ENCODE measurements at regions not wholly inside any gene's neighbourhood (a gene's known extent, or its start where the extent isn't known, plus 50 kb on each side); places are given as distances from the start of the nearest gene placed in this dataset.
"Not testable (repeated sequence)": the region's sequence is repeated elsewhere in the genome, so short reads cannot be mapped to it uniquely, and the experiment has no call there.

DNA sequence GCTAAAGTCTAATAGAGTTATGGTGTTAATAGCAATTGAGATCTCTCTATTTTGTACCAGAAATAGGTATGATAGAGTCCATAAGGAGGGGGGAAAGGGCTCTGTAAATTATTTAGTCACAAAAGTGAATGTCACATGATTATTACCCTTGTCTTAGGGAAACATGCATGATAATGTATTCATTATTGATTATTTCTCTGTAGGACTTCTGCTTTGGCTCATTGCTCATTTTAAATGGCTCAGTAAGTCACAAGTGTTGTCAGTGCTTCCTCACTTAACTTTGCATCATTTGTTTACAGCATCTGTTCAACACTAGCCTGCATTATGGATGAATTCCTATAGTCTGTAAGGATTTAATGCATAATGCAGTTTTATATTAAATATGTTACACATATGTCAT, 788.8 kb upstream of the EDIL3 start:
- no peak for DNase-seq

DNA sequence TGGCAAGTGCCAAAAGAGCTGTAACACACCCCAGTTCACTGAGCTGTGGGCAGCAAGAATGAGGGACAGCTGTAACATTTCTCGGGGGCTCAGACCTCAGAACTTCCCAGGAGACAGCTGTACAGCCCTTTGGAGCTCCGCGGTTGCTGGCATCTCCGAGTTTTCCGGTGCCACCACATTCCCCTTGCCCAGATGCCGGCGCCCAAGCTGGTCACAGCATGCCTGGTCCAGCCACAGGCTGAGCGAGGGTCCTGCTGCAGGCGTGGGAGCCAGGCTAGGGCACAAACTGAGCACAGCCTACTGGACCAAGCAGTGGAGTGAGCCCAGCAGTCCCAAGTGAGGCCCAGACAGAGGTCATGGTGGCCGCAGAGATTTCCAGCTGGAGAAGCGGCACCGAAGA, 797.7 kb upstream of the EDIL3 start:
- no peak for DNase-seq

DNA sequence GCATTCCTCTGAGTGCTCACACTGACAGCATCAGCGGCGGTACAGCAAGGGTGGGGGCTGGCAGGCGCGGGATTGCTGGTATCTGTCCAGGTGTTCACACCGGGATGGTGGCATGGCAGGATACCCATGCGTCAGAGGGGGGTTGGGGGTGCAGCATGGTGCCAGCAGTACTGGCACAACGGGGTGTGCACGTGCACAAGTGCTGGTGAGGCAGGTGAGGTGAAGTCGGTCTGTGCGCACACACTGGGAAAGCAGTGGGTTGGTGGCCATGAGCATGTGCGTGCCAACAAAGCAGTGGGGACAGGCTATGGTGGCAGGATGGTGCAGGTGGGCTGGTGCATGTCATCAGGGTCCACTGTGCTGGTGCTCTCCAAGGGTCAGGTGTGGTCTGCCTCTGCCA, 819.6 kb upstream of the EDIL3 start:
- DNase-seq, result no peak

DNA sequence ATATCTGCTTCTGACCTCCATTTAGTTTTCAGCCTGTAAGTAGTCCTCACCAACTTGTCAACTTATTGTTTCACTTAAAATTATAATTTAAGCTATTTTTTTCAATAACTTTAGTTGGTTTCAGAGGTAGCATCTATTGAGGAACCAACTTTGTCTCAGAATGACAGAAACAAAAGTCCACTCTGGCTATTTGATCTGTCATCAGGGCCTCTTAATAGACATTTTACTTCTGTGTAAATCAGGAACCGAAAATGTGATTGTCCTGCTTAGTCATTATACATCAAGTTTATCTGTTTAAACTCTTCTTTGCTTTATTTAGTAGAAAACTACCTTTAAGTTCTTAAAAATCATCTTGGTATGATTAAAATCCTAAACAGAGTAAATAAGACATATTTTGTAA, 820.8 kb upstream of the EDIL3 start:
- no peak for DNase-seq

DNA sequence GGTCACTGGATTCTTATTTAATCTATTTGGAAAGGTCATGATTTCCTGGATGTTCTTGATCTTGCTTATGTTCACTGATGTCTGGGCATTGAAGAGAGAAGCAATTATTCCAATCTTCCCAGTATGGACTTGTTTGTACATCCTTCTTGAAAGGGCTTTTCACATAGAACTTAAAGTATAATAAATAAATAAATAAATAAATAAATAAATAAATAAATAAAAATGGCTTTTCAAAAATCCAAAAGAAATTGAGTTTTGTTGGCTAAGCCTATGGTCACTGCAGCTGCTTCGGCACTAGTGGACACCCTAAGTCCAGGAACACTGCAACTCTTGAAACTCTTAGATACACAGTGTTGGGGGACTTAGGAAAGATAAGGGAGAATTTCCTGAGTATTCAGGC, 840.7 kb upstream of the EDIL3 start:
- no peak for DNase-seq

DNA sequence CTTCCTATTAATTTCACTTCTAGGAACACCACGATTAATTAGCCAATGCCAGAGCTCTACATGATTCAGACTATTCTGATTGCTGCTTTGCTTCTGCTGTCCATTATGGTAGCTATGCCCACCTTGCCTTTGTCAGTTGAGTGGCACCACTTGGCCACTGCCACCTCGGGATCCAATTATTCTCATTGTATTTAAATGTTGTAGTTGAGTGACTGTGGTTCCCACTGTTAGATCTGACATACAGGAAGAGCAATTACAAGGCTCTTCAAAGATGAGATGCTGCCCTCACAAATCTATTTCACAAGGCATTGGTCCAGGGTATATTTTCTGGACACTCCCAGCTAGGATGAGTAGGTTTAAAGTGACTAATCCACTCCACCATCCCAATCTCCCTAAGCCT, 864.5 kb upstream of the EDIL3 start:
- no peak for DNase-seq

DNA sequence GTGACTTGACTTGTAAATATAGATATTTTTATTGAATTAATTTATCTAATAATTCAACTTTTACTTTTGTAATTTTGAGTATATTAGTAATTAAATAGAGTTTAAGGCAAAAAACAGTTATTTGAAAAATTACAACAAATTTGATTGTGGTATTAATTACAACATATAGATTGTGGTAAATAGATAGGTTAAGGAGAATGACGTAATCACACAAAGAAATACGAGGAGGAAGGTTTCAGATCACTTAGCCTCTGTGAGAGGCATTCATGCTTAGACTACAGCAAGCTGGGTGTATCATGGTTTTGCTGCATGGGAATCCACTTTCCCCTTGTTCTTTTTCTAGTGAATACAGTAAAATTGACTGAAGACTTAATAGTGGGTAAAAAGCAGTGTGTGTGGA, 878.4 kb upstream of the EDIL3 start:
- DNase-seq, result no peak

DNA sequence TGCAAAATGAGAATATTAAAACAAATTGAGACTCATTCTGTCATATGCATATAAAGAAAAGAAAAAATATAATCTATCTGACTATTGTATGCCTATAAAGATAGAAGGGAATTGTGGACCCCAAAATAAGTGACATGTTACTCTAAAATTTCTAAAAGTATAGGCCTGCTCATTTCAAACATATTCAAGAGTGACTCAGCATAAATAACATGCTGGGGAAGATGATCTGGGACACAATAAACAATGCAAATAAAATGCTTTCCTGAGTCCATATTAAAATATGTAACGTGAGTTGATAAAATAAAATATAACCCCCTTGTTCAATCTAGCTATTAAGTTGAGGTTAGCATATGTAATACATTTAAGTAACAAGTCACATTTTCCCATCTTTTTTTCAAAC, 882.0 kb upstream of the EDIL3 start:
- DNase-seq, result no peak

DNA sequence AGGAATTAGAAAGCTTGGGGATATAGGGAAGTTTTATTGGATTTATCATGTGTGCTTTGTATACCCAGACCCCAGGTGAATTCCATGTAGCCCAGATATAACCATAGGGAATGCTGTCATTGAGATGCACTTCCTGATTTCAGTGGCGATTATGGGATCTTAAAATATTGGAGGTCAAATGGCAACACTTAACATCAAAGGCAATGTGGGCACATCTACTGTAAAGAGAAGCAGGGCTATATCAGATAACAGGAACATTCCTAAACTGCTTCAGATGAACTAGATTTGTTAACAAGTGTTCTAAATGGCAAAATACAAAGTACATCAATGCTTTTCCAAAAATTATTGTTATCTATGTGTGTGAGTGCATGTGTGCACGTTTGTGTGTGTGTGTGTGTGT, 883.5 kb upstream of the EDIL3 start:
- DNase-seq, result no peak

DNA sequence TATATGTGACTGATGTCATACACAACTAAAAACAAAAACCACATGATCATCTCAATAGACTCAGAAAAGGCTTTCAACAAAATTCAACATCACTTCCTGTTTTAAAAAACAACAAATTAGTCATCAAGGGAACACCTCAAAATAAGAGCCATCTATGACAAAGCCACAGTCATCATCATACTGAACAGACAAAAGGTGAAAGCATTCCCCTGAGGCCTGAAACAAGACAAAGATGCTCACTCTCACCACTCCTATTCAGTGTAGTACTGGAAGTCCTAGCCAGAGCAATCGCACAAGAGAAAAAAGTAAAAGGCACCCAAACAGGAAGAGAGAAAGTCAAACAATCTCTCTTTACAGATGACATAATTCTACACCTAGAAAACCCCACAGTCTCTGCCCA, 893.5 kb upstream of the EDIL3 start:
- no peak for DNase-seq

DNA sequence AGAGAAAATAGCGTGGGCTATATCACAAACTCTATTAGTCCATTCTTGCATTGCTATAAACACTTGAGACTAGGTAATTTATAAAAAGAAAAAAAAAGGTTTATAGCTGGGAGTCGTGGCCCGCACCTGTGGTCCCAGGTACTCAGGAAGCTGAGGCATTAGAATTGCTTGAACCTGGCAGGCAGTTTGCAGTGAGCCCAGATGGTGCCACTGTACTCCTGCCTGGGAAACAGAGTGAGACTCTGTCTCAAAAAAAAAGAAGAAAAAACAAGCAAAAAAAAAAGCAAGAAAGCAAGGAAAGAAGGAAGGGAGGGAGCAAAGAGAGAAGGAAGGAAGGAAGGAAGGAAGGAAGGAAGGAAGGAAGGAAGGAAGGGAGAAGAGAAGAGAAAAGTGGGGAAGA, 904.2 kb upstream of the EDIL3 start:
- no peak for DNase-seq

DNA sequence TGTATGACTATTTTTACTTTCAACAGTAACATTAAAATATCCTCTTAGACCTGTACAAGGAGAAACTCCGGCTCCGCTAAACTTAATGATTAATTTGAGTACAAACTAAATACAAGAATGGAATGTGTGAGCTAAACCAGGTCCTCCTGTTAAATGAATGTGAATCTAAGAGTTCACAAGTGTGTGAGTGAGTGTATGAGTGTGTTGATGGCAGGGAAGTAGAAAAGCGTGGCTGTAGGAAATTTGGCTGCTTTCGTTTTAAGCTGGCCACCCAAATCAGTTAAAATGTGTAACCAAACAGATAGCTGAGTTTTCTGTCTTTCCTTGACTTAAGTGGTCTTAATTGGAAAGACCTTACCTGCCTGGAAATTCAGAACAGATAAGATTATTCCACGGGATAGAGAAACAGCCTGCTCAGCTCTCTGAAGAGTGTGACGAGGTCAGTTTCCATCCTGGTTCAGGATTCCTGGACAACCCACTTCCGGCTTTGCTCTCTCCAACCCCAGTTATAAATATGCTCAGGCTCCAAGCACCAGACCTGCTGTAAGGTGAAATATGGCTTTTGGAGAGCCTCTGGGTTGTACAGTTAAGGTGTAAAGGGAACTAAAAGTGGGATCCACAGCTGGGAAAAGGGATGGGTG, 908.6 kb upstream of the EDIL3 start:
- DNase-seq, result no peak

DNA sequence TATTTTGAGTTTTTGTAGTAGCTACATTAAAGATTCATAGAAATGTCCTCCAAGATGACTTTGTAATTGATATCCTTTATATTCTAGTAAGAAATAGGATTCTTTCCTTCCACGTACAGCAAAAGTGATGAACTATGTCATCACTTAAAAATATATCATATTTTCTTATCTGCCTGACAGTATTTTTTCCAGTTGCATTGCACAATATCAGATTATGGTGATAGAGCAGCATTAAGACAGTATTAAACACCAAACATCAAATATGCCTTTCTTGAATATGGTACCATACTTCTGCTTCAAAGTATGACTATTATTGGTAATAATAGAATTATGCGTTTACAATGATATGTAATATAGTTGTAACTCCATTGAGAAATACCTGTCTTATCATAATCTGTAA, 919.8 kb upstream of the EDIL3 start:
- no peak for DNase-seq

DNA sequence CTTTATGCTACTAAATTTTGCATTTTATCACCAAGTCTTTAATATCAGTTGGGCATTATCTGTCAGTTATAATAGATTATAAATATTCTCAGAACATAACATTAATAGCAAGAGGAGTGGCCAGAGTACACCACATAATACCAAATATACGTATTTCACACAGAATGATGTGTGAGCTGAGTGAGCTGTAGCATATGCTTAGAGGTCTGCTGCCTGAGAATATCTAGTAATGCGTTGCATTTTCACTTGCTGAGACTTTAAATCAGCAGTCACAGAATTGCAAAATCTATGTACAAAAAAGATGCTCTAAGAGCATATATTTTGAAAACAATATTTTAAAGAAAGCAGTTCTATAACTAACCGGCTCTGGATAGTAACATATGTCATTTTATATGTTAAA, 921.1 kb upstream of the EDIL3 start:
- DNase-seq, result no peak

DNA sequence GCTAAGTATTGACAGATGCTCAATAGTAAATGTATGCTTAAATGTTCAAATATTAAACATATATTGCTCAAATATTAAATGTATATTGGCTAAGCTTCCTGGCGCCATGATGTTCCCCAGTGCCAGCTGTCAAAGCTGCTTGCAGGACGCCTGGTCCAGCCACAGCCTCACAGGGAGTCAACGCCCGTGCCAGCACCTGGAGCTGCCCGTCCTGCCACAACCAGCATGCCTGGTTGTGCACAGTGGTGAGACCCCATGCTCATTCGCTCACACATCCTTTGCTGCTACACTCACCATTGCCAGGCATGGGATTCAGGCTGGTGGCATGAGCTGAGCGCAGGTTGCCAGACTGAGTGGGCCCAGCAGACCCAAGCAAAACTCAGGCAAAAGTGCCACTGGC, 926.9 kb upstream of the EDIL3 start:
- no peak for DNase-seq

DNA sequence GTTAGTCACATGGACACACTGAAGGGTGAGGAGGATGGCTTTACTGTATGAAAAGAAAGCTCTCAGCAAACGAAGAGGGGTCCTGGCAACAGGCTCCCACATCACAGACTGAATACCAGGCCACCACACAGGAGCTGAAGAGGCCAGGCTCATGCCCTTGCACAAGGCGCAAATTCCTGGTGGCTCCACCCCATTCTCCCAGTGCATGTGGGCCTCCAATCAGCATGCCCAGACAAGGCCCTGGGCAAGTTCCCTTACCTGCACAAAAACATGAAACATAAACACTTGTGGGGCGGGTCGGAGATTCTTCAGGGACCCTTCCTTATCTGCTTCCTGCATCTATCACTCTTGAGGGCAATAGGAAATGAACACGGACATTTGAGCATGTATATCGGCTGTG, 935.8 kb upstream of the EDIL3 start:
- no peak for DNase-seq

DNA sequence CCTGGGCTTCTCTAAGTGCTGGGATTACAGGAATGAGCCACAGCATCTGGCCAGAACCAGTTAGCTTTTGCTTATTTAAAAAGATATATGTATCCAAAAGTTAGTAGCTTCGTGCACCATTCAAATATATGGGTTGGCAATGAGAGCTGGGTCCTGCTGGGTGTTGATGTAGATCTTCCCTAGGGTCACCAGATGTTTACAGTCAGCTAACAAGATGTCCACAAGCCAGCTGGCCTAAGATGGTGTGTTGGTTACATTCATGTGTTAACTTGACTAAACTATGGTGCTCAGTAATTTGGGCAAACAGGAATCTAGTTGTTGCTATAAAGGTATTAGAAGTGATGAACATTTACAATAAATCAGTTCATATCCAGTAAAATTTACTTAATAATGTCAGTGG, 948.6 kb upstream of the EDIL3 start:
- DNase-seq, result no peak

DNA sequence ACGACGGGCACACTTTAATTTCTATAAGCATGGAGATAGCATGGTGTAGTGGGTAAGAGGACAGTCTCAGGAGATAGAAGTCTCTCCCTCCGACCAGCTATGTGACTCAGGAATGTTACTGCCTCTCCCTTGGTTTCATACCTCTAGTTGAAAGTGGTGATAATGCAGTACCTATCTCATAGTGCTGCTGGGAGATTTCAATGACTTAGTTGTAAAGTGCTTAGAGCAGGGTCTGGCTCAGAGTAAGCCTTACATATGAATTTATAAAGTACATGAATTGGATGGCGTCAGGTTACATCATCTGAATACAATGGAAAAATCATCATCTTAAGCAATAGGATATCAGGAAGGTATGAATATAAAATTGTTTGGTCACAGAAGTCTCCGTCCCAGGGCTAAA, 952.8 kb upstream of the EDIL3 start:
- no peak for DNase-seq

DNA sequence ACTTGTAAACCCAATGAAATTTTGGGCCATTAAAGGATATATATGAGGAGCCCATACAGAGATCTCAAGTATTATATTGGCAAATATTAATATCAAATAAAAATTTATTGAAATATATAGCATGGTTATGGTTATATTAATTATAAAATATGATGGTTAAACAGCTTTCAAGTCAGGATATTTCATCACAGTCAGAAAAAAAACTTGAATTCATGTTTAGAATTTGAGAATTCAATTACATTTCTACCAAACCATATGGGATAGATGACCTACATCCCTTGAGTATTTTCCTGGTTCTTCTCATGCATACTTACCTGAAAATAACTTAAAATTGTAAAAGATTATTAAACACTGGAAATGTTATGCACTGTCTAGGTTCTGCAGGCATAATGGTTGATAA, 956.1 kb upstream of the EDIL3 start:
- no peak for DNase-seq

DNA sequence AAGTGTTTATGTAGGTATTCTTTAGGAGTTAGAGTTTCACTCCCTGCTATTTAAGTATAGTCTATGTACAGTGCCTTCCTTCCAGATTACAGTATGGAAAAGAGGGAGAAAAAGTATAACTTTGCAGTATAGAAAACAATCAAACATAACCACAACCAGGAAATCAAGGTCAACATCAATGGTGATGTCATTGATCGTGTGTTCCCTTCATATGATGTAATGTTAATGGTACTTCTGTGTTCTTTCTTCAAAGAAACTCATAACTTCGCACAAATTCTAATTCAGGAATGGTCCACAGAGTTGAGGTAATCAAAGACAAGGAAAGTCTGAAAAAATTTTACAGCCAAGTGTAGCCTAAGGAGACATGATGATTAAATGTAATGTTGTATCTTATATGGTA, 961.1 kb upstream of the EDIL3 start:
- no peak for DNase-seq

DNA sequence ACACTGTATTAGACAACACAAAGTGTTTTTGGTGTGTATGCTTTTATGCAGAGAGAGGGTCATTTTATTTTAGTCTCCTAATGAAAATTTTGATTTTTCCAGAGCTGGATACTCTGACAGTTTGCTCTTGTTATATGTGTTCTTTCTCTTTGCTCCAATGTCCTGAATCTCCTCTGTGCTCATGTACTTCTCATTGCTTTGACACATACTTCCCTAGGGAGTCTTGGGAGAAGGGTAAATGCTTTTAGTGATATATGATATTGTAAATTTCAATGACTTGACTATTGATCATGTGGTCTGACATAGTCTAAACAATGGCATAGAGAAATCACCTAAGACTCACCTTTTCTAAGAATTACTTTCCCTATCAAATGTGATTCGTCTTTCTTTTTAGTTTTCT, 972.6 kb upstream of the EDIL3 start:
- DNase-seq, result no peak

DNA sequence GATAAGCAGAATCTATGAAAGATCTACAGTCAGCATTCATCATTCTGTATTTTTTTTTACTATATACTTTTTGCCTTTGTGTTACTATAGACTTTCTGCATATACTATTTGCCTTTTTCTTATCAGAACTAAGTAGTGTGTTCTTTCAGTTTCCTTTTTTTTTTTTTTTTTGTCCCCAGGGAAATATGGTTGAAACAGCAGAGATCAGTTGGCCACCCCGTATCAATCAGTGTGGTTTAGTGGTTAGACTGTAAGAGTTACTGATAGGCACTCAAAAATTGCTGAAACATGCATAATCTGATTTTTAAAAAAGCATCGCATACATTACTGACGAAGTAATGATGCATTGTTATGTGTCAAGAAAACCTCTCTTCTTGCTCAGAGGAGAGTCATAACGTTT, 990.8 kb upstream of the EDIL3 start:
- no peak for DNase-seq

DNA sequence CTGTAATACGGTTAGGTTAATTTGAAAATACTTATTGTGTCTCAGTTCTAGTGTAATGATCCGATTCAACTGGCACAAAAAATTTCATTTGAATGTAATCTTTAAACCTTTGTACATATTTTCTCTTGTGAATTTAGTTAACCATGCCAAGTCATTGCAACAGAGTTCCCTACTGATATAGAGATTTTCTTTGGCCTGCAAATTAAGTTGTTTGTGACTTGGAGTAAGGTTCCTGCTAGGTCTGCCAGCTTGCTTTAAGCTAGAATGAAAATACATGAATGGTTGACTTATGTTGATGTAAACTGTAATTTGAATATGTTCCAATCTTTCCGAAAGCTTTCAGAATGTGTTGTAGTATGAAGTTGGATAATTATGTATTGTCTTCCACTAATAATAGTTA, 1004.1 kb upstream of the EDIL3 start:
- no peak for DNase-seq

DNA sequence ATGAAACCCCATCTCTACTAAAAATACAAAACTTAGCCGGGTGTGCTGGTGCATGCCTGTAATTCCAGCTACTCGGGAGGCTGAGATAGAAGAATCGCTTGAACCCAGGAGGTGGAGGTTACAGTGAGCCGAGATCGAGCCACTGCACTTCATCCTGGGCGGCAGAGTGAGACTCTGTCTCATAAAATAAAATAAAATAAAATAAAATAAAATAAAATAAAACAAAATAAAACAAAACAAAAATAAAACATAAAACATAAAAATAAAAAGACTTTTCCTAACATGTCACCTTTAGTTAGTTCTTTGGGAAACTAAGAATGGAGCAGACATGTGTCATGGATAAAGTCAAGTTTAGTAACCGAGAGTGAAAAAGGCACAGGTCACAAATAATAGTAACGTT, 1007.6 kb upstream of the EDIL3 start:
- DNase-seq, result not testable (repeated sequence)

DNA sequence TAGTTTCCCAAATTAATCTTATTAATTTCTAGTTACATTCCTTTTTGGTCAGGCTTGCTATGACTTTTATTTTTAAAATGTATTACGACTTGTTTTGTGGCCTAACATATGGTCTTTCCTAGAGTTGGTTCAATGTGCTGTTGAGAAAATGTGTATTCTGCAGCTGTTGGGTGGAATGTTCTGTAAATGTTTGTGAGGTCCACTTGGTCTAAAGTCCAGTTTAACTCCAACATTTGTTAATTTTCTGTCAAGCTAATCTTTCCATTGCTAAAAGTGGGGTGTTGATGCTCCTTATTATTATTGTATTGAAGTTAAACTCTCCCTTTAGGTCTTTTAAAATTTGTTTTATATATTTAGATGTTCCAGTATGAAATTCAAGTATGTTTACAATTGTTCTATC, 1010.8 kb upstream of the EDIL3 start:
- DNase-seq, result no peak

DNA sequence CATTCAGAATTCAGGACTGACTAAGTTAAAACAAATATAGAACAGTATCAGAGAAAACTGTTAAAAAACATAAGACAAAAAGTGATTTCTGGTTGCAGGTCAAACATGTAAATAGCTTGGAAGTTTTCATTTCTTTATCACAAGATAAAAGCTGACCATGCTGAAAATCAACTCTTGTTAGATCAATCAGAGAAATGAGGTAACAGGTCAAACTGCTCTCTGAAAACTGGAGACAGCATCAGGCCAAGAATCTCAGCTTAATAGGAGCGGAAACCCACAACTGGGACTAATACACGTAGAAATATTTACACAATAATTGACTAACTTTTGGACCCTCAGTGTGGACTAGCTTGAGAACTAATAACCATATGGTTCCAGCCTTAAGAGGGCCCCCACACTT, 1012.8 kb upstream of the EDIL3 start:
- DNase-seq, result no peak
